DND-41 (cell line): ENCODE measurements at regions not wholly inside any gene's neighbourhood (a gene's known extent, or its start where the extent isn't known, plus 50 kb on each side); places are given as distances from the start of the nearest gene placed in this dataset.

Experiments
- ATAC-seq: fragments of 200-7000 bp; cut with Tn5 transposase; 3 replicates; pipeline ENCODE4 v1.9.1; 2021; ENCODE audit warnings: low read depth; ENCODE audit not compliant: insufficient read depth
- DNase-seq: peaks from one replicate; pipeline ENCODE4 v3.0.0-alpha.2; 2020
- H2AFZ ChIP-seq: 2 replicates; pipeline ENCODE4 v1.6.0; 2012; ENCODE audit warnings: low read depth, low read length
- H3K27ac ChIP-seq: 2 replicates; pipeline ENCODE4 v1.5.1; 2012; ENCODE audit warnings: low read length, inconsistent platforms
- H3K27me3 ChIP-seq: fragments of 200-600 bp; sonication (generic); 2 replicates; pipeline ENCODE4 v1.6.0; 2012; ENCODE audit warnings: low read length, mild to moderate bottlenecking, inconsistent platforms; ENCODE audit not compliant: insufficient read depth, poor library complexity
- H3K36me3 ChIP-seq: 2 replicates; pipeline ENCODE4 v1.5.1; 2012; ENCODE audit warnings: low read length, inconsistent platforms; ENCODE audit not compliant: insufficient read depth
- H3K4me1 ChIP-seq: 2 replicates; pipeline ENCODE4 v1.5.1; 2012; ENCODE audit warnings: mild to moderate bottlenecking, low read length; ENCODE audit not compliant: insufficient read depth
- H3K4me2 ChIP-seq: 2 replicates; pipeline ENCODE4 v1.6.0; 2012; ENCODE audit warnings: mild to moderate bottlenecking, moderate library complexity, low read length, inconsistent platforms; ENCODE audit not compliant: insufficient read depth
- H3K4me3 ChIP-seq, 2 experiments: fragments of 200-600 bp in 1 of 2; shearing (Covaris generic) in 1 of 2; 2 replicates each; pipeline ENCODE4 v1.5.1; 2012 to 2016; ENCODE audit warnings: inconsistent platforms in 2 of 2, low read length in 2 of 2, mild to moderate bottlenecking in 2 of 2, low read depth in 1 of 2, moderate library complexity in 1 of 2
- H3K79me2 ChIP-seq: 2 replicates; pipeline ENCODE4 v1.6.0; 2012; ENCODE audit warnings: low read length, inconsistent platforms; ENCODE audit not compliant: insufficient read depth
- H3K9ac ChIP-seq: 2 replicates; pipeline ENCODE4 v1.6.0; 2012; ENCODE audit warnings: low read depth, mild to moderate bottlenecking, inconsistent platforms, low read length, moderate library complexity
- H3K9me3 ChIP-seq: 2 replicates; pipeline ENCODE4 v1.5.1; 2012; ENCODE audit warnings: low read length, moderate library complexity, mild to moderate bottlenecking, inconsistent platforms; ENCODE audit not compliant: insufficient read depth, severe bottlenecking
- H4K20me1 ChIP-seq: 2 replicates; pipeline ENCODE4 v1.6.0; 2012; ENCODE audit warnings: low read length; ENCODE audit not compliant: insufficient read depth
- CTCF ChIP-seq: IDR thresholded peaks from 2 replicates; pipeline ENCODE4 v1.5.1; 2012; ENCODE audit warnings: borderline replicate concordance, low read length, moderate library complexity, mild to moderate bottlenecking; ENCODE audit not compliant: poor library complexity, severe bottlenecking; ENCODE audit errors: extremely low read depth
- EZH2 ChIP-seq: IDR thresholded peaks from 3 replicates; pipeline ENCODE4 v1.6.1; 2012; ENCODE audit warnings: borderline replicate concordance, low read depth, mild to moderate bottlenecking, moderate library complexity, low read length, inconsistent platforms; ENCODE audit not compliant: severe bottlenecking

GRCh38 chr12:113561068-113561780 is 89.6 kb upstream of the LHX5 start:
- DNase-seq (no peak), ATAC-seq (no peak)
- Histone ChIP-seq H2AFZ (no peak overlapping the region), H3K27me3 (peaks cover 8% of the 10 kb centered on the region), H3K9ac (no peak overlapping the region), H3K27ac (no peak overlapping the region), H3K9me3 (no peaks in the 10 kb centered on the region), H3K4me2 (no peak overlapping the region), H4K20me1 (no peaks in the 10 kb centered on the region), H3K4me3 (no peak overlapping the region), H3K4me1 (no peaks in the 10 kb centered on the region), H3K36me3 (no peaks in the 10 kb centered on the region), H3K79me2 (no peaks in the 10 kb centered on the region)
- TF ChIP-seq CTCF (no peak), EZH2 (no peak)

DNA sequence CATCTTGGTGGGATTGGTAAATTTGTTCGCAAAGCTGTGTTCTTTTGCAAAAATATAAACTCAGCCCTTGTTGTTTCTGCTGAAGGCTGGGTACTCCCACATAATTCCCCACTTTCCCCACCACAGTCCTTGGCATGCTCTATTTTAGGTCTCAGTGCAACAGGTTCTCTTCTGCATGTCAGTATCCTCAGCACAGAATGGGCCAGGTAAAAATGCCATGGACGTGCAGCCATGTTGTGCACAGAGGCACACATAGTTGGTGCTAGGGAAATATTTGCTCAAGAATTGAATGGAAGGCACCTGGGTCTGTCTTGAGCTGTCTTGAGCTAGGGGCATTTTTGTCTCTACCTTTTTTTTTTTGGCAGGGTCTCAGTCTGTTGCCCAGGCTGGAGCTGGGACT is 87.8 kb upstream of the LHX5 start:
- Histone ChIP-seq H3K79me2 (no peaks in the 10 kb centered on the region), H3K4me3 (no peak overlapping the region), H2AFZ (no peak overlapping the region), H3K27ac (no peak overlapping the region), H3K9ac (no peak overlapping the region), H3K4me1 (no peaks in the 10 kb centered on the region), H3K36me3 (no peaks in the 10 kb centered on the region), H3K4me2 (no peak overlapping the region), H3K27me3 (peaks cover 8% of the 10 kb centered on the region), H3K9me3 (no peaks in the 10 kb centered on the region), H4K20me1 (no peaks in the 10 kb centered on the region)
- DNase-seq (no peak), ATAC-seq (no peak)
- TF ChIP-seq CTCF (no peak), EZH2 (no peak)

DNA sequence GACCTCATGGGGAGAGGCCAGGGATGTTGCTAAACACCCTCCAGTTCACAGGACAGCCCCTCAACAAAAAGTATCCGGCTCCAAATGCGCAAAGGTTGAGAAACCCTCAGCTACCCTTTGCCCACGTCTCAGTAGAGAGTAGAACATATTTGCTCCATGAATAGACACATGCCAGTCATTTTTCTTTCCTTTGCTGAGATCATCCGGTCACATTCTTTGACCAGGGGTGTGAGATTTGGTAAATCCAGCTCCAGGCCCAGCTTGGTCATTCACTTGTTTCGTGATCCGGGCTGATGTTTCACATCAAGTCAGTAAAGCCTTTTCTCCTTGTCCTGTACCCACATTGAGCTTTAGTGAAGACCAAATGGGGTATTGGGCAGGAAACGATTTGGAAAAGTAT is 83.6 kb upstream of the LHX5 start:
- Histone ChIP-seq H3K27me3 (peaks cover 2% of the 10 kb centered on the region), H3K4me2 (no peak overlapping the region), H3K4me3 (no peak overlapping the region), H3K9ac (no peak overlapping the region), H3K36me3 (no peaks in the 10 kb centered on the region), H2AFZ (no peak overlapping the region), H3K27ac (no peak overlapping the region), H3K79me2 (no peaks in the 10 kb centered on the region), H4K20me1 (no peaks in the 10 kb centered on the region), H3K4me1 (no peaks in the 10 kb centered on the region), H3K9me3 (no peaks in the 10 kb centered on the region)
- DNase-seq (no peak), ATAC-seq (no peak)
- TF ChIP-seq EZH2 (no peak), CTCF (no peak)

DNA sequence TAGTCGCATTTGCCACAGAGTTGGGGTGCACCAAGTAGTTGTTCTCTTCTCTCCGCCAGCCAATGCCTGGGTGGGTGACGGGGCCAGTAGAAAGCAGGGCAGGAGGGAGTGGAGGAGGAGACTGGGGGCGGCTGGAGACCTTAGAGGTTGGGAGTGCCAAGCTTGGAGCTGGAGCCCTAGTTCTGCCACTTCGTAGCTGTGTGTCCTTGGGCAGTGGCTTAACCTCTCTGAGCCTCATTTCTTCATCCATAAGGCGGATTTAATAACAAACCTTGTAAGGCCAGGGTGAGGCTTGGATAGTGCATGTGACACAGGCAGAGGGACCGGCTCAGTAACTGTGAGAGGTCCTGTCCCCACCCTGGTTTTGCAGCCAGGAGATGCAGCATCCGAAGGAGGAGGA is 81.1 kb upstream of the LHX5 start:
- no peaks in the 10 kb centered on the region for H4K20me1 ChIP-seq
- TF ChIP-seq CTCF = no peak
- no peak for TF ChIP-seq EZH2
- no peaks in the 10 kb centered on the region for H3K9me3 ChIP-seq
- DNase-seq = no peak
- H3K27ac ChIP-seq = no peak overlapping the region
- H3K4me1 ChIP-seq = no peaks in the 10 kb centered on the region
- H3K79me2 ChIP-seq = no peaks in the 10 kb centered on the region
- no peak for ATAC-seq
- peaks cover 5% of the 10 kb centered on the region for H3K27me3 ChIP-seq
- H3K36me3 ChIP-seq = no peaks in the 10 kb centered on the region
- H3K4me3 ChIP-seq = no peak overlapping the region
- no peak overlapping the region for H2AFZ ChIP-seq
- H3K9ac ChIP-seq = no peak overlapping the region
- H3K4me2 ChIP-seq = no peak overlapping the region
